ENCODE measurements at regions not wholly inside any gene's neighbourhood (a gene's known extent, or its start where the extent isn't known, plus 50 kb on each side); places are given as distances from the start of the nearest gene placed in this dataset.

DNA sequence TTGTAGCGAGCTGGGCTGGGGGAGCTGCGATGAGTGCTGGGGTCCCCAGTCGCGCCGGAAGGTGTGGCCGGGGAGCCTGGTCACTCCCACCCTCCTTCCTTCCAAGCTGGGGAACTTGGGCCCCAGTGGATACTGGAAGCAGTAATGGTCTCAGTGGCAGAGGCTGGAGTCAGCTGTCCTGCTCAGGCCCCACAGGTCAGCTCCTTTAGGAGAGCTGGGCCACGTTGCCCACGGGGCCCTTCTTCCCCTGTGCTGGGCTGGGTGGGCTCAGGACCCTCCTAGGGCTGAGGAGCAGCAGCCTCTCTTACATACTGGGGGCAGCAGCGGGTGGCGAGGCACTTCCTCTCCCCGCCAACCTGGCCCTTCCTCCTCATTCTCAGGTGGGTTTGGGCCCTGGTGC is 200.6 kb upstream of the MKI67 start:
- intact Hi-C loops (cut with micrococcal nuclease), result no loop called here
- ChIA-PET CTCF (no interaction called here), POLR2A (no interaction called here)
- TF ChIP-seq POLR2AphosphoS5 (IDR thresholded peaks at IDR 0.05; ENCODE audit: insufficient read depth, low read depth, low read length) (no peak), EZH2 (IDR thresholded peaks at IDR 0.05; ENCODE audit: borderline replicate concordance, low read depth, low read length, severe bottlenecking) (no peak), CTCF (IDR thresholded peaks at IDR 0.05; ENCODE audit: extremely low read depth in 1 of 2, insufficient read depth in 1 of 2, low read depth in 1 of 2, low read length in 2 of 2) (no peak), POLR2A (IDR thresholded peaks at IDR 0.05; ENCODE audit: low read depth, low read length) (no peak), MYC (IDR thresholded peaks at IDR 0.05; ENCODE audit: low read depth, low read length) (no peak), JUN (IDR thresholded peaks at IDR 0.05; ENCODE audit: borderline replicate concordance, insufficient read depth, insufficient read length, low read depth) (no peak), GATA2 (IDR thresholded peaks at IDR 0.05; ENCODE audit: insufficient read depth, insufficient read length, low read depth, low read length) (no peak), FOS (IDR thresholded peaks at IDR 0.05; ENCODE audit: borderline replicate concordance, insufficient read depth, low read length) (no peak)
- TF ChIP-seq, protein P1, sequence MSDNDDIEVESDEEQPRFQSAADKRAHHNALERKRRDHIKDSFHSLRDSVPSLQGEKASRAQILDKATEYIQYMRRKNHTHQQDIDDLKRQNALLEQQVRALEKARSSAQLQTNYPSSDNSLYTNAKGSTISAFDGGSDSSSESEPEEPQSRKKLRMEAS (IDR thresholded peaks at IDR 0.05; ENCODE audit: insufficient read depth, insufficient read length), result no peak
- no peaks in the 10 kb centered on the region for H3K36me3 ChIP-seq (ENCODE audit: control insufficient read depth in 2 of 2, extremely low read depth in 1 of 2, insufficient read depth in 2 of 2, low read length in 2 of 2)
- BruUV-seq (replicated peaks), result no TSS peak
- H3K4me3 ChIP-seq (replicated peaks in 1 of 3; ENCODE audit: insufficient read depth in 1 of 3, low read depth in 1 of 3, low read length in 3 of 3), result no peak overlapping the region
- dilution Hi-C loops (cut with MboI; ENCODE audit: extremely low pct_ligation_motif_present, low sequenced_read_pairs), result no loop called here
- no peak overlapping the region for H3K4me2 ChIP-seq (ENCODE audit: insufficient read depth, low read length)
- FAIRE-seq, result no peak
- no peak for DNase-seq (ENCODE audit: low read depth, low spot score)
- H3K9me1 ChIP-seq (replicated peaks; ENCODE audit: control insufficient read depth, extremely low read depth, insufficient read depth, low read length), result no peaks in the 10 kb centered on the region
- H2AFZ ChIP-seq (ENCODE audit: low read depth, low read length), result no peak overlapping the region
- H3K27me3 ChIP-seq (ENCODE audit: control insufficient read depth in 2 of 2, insufficient read depth in 2 of 2, low read length in 2 of 2), result no peaks in the 10 kb centered on the region
- no peak overlapping the region for H3K27ac ChIP-seq (ENCODE audit: insufficient read depth, low read depth, low read length)
- H4K20me1 ChIP-seq (replicated peaks; ENCODE audit: control insufficient read depth, extremely low read depth, insufficient read depth, low read length), result no peaks in the 10 kb centered on the region
- H3K79me2 ChIP-seq (ENCODE audit: control insufficient read depth, insufficient read depth, low read length), result no peaks in the 10 kb centered on the region
- no peak overlapping the region for H3K9ac ChIP-seq (replicated peaks; ENCODE audit: extremely low read depth, insufficient read depth, low read length)
- H3K9me3 ChIP-seq (replicated peaks; ENCODE audit: control insufficient read depth, insufficient read depth, low read length), result no peaks in the 10 kb centered on the region
- H3K4me1 ChIP-seq (ENCODE audit: control insufficient read depth, extremely low read depth, insufficient read depth, low read length), result no peaks in the 10 kb centered on the region
